OCI-LY1 (cell line): ENCODE measurements at regions not wholly inside any gene's neighbourhood (a gene's known extent, or its start where the extent isn't known, plus 50 kb on each side); places are given as distances from the start of the nearest gene placed in this dataset.

Source experiments
- CTCF ChIP-seq: fragments of 200-600 bp; sonication (generic), shearing (Covaris generic); IDR thresholded peaks from 2 replicates; pipeline ENCODE4 v1.5.1; 2017; ENCODE audit warnings: mild to moderate bottlenecking, antibody characterized with exemption, low read length, moderate library complexity, mixed read lengths
- EZH2 ChIP-seq: fragments of 200-600 bp; sonication (generic), shearing (Covaris generic); IDR thresholded peaks from 2 replicates; pipeline ENCODE4 v1.8.0; 2017; ENCODE audit warnings: borderline replicate concordance, mixed run types, mild to moderate bottlenecking, antibody characterized with exemption, low read length, moderate library complexity, mixed read lengths

- TF ChIP-seq CTCF (no peak), EZH2 (no peak)
Observed at GRCh38 chr18:31225668-31226067, 63.0 kb upstream of the DSC1 start.
